Left lung (tissue), 4 donors: ENCODE measurements at regions not wholly inside any gene's neighbourhood (a gene's known extent, or its start where the extent isn't known, plus 50 kb on each side); places are given as distances from the start of the nearest gene placed in this dataset.
"Not testable (repeated sequence)": the region's sequence is repeated elsewhere in the genome, so short reads cannot be mapped to it uniquely, and the experiment has no call there.

Experiments
- ATAC-seq: fragments of 200-7000 bp; cut with Tn5 transposase; one replicate; pipeline ENCODE4 v1.9.1; 2020; ENCODE audit warnings: moderate library complexity
- DNase-seq, 4 donors: peaks; one replicate each; pipeline ENCODE4 v3.0.0-alpha.2; 2013 to 2020
- H3K27ac ChIP-seq, 2 donors: fragments of 200-600 bp; sonication (generic) in 1 of 2; one replicate each; pipeline versions ENCODE4 v1.5.0 to v1.8.0; 2020 to 2021
- H3K27me3 ChIP-seq, 2 donors: fragments of 200-600 bp; sonication (generic) in 1 of 2; one replicate each; pipeline versions ENCODE4 v1.5.0 to v1.8.0; 2020 to 2021
- H3K36me3 ChIP-seq, 2 donors: fragments of 200-600 bp; sonication (generic) in 1 of 2; one replicate each; pipeline versions ENCODE4 v1.5.0 to v1.8.0; 2020 to 2021
- H3K4me1 ChIP-seq, 2 donors: fragments of 200-600 bp; one replicate each; pipeline ENCODE4 v1.8.0; 2021
- H3K4me3 ChIP-seq, 2 donors: fragments of 200-600 bp; sonication (generic) in 1 of 2; one replicate each; pipeline versions ENCODE4 v1.5.0 to v1.8.0; 2020 to 2021; ENCODE audit warnings: mild to moderate bottlenecking in 1 of 2
- H3K9me3 ChIP-seq, 2 donors: fragments of 200-600 bp; sonication (generic) in 1 of 2; one replicate each; pipeline versions ENCODE4 v1.5.0 to v1.8.0; 2020 to 2021
- intact Hi-C, 2 donors: fragments of 100-400 bp; cut with DNase I; formaldehyde crosslinking; loops; one replicate each; pipeline versions ENCODE4 v1.11.2 to v1.14.2; 2022
- TF ChIP-seq, protein P1 (sequence below), 2 donors: fragments of 200-600 bp; sonication (generic) in 1 of 2; IDR thresholded peaks; one replicate each; pipeline versions ENCODE4 v1.5.0 to v1.8.0; 2021; ENCODE audit warnings: antibody characterized with exemption in 2 of 2
- donor health status: DM: no; HTN: yes; CAD: no.
- donor health status: DM: no; HTN: no; CAD: no.

DNA sequence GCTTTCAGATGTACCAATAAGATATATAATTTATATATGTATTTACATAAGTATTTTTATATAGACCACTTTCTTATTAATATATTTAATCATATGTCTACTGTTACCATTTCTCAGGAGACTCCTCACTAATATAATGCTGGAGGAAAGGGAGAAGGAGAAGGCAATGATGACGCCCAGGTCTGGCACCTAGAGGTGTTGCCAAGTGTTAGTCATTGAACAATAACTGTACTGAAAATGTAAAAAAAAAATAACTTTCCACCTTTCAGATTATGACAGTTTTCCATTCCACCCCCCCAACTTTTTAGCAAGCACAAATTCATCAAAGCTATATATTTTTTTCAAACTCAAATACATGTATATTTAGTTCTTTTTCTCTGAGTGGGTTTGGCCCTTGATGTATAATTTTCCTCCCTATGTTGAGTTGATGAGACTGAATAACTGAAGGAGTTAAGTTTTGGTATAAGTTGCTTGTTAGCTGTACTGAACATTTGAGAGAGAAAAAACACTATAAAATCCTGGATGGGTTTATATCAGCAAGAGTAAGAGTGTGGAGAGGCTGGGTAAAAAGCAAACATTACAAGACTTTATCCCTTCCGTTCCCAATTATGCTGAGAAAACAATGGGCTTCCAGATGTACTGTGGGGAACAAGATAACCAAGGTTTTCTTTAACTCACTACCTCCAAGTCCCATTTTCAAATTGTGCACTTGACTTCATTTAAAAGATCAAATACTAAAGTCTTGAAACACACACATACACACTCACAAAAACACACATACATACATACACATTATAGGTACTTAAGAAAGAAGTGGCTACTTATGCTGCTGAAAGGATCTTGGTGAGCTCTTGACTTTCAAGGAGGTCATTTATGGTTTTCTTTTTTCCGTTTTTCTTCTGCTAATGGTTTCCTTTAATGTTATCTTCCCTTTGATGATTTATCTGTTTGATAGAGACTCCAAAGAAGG is 142.8 kb upstream of the IFNE start:
- Histone ChIP-seq H3K4me1 (no peaks in the 10 kb centered on the region), H3K4me3 (no peak overlapping the region), H3K36me3 (no peaks in the 10 kb centered on the region), H3K9me3 (peaks cover 0 to 3% of the 10 kb centered on the region in 2 donors), H3K27me3 (peaks cover 6 to 8% of the 10 kb centered on the region in 2 donors), H3K27ac (no peak overlapping the region)
- intact Hi-C loops = no loop called here
- DNase-seq (peak in 2 of 4 donors; percentile 10 to 19), ATAC-seq (peak; percentile 59)
- TF ChIP-seq, protein P1, sequence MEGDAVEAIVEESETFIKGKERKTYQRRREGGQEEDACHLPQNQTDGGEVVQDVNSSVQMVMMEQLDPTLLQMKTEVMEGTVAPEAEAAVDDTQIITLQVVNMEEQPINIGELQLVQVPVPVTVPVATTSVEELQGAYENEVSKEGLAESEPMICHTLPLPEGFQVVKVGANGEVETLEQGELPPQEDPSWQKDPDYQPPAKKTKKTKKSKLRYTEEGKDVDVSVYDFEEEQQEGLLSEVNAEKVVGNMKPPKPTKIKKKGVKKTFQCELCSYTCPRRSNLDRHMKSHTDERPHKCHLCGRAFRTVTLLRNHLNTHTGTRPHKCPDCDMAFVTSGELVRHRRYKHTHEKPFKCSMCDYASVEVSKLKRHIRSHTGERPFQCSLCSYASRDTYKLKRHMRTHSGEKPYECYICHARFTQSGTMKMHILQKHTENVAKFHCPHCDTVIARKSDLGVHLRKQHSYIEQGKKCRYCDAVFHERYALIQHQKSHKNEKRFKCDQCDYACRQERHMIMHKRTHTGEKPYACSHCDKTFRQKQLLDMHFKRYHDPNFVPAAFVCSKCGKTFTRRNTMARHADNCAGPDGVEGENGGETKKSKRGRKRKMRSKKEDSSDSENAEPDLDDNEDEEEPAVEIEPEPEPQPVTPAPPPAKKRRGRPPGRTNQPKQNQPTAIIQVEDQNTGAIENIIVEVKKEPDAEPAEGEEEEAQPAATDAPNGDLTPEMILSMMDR (IDR thresholded peaks at IDR 0.05) = no peak

DNA sequence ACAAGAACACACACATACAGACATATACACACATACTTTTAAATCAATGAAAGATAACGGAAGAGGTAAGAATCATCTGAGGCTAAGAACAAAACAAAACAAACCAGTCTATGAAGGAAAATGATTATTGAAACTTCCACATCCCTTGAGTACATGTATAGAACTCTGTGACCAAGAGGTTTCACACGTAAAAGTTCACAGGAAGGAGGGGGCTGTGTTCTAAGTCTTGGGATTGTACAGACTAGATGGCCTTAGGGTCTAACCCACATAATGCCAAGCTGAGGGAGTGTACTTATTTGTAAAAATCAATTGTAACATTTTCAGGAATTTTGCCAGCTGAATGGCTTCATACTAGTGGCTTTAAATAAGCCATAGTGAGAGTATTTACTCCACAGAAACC is 144.4 kb upstream of the IFNE start:
- Histone ChIP-seq H3K4me1 (no peaks in the 10 kb centered on the region), H3K27ac (no peak overlapping the region), H3K9me3 (peaks cover 0 to 3% of the 10 kb centered on the region in 2 donors), H3K4me3 (no peak overlapping the region), H3K27me3 (peaks cover 6 to 8% of the 10 kb centered on the region in 2 donors), H3K36me3 (no peaks in the 10 kb centered on the region)
- DNase-seq (no peak), ATAC-seq (no peak)
- TF ChIP-seq, protein P1 (IDR thresholded peaks at IDR 0.05) = no peak
- intact Hi-C loops = no loop called here

DNA sequence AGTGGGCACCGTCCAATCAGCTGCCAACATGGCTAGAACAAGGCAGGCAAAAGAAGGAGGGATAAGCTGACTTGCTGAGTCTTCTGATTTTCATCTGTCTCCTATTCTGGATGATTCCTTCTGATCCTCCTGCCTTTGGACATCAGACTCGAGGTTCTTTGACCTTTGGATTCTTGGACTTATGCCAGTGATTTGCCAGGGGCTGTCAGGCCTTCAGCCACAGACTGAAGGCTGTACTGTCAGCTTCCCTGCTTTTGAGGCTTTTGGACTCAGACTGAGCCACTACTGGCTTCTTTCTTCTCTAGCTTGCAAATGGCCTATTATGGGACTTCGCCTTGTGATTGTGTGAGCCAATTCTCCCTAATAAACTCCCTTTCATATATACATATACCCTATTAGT is 146.8 kb upstream of the IFNE start:
- H3K27ac ChIP-seq, H3K36me3 ChIP-seq, DNase-seq, H3K4me1 ChIP-seq, H3K9me3 ChIP-seq, H3K27me3 ChIP-seq, H3K4me3 ChIP-seq, ATAC-seq, intact Hi-C loops: not testable (repeated sequence)

DNA sequence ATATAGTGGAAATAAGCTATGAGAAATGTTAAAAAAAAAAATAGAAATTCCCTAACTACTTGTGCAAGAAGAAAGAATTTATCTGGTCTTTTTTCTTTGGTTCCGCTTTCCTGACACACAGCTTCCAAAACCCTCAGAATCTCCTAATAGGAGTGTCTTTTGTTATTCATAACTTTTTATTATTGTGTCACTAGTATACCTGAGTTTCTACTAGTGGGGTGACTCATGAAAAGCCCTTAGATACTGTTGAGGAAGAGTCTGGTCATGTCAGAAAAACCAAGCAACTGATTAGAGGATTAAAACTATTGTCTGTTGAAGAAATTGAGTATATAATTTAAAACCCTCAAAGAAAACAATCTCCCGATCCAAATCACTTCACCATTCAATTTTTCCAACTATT is 152.8 kb upstream of the IFNE start:
- DNase-seq (no peak), ATAC-seq (no peak)
- Histone ChIP-seq H3K4me1 (no peaks in the 10 kb centered on the region), H3K9me3 (peaks cover 0 to 2% of the 10 kb centered on the region in 2 donors), H3K27me3 (no peaks in the 10 kb centered on the region), H3K36me3 (no peaks in the 10 kb centered on the region), H3K4me3 (no peak overlapping the region), H3K27ac (no peak overlapping the region)
- intact Hi-C loops = no loop called here
- TF ChIP-seq, protein P1 (IDR thresholded peaks at IDR 0.05) = no peak

DNA sequence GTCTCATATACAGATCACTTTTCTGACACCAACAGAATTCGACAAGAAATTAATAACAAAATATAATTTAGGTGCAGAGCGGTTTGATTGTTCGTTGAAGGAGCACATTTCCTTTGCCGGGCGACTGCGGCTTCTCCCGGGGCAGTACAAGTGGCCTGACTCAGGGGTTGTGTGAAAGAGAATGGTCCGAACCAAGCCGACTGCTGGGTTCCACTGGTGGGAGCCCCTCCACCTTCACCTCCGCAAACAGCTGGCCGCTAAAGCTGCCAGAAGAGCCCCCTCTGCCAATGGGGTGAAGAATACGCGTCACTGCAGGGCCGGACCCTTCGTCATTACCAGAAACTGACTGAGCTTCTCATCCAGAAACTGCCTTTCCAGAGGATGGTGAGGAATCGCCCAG is 156.0 kb upstream of the IFNE start:
- no peaks in the 10 kb centered on the region for H3K27me3 ChIP-seq
- no peak overlapping the region for H3K27ac ChIP-seq
- no peaks in the 10 kb centered on the region for H3K4me1 ChIP-seq
- no peak overlapping the region for H3K4me3 ChIP-seq
- intact Hi-C loops = no loop called here
- peaks cover 0 to 2% of the 10 kb centered on the region in 2 donors for H3K9me3 ChIP-seq
- no peaks in the 10 kb centered on the region for H3K36me3 ChIP-seq
- TF ChIP-seq, protein P1 (IDR thresholded peaks at IDR 0.05) = no peak
- ATAC-seq = no peak
- no peak for DNase-seq
